ENCODE measurements at regions not wholly inside any gene's neighbourhood (a gene's known extent, or its start where the extent isn't known, plus 50 kb on each side); places are given as distances from the start of the nearest gene placed in this dataset.
A peak's percentile ranks its signal among the peaks of the same experiment; 100 is the strongest.

DNA sequence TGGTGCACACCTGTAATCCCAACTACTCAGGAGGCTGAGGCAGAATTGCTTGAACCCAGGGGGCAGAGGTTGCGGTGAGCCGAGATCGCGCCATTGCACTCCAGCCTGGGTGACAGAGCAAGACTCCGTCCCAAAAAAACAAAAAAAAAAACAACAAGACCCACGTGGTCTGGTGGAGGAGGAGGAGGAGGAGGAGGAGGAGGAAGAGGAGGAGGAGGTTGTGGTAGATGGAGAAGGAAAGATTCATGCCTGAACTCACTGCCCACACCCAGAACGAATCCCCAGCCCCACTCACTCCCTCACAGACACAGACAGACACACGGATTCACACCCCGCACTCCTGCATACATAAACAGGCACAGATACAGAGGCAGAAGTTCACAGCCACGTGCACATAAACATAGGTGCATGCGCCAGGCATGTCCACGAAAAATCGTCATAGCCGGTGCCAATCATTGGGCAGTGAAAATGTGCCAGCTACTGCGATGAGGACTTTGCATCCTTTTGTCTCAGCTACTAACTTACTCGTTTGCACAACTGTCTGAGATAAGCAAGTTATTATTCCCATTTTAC lies 138.5 kb downstream of the WSCD1 start:
- DNase-seq: no peak

DNA sequence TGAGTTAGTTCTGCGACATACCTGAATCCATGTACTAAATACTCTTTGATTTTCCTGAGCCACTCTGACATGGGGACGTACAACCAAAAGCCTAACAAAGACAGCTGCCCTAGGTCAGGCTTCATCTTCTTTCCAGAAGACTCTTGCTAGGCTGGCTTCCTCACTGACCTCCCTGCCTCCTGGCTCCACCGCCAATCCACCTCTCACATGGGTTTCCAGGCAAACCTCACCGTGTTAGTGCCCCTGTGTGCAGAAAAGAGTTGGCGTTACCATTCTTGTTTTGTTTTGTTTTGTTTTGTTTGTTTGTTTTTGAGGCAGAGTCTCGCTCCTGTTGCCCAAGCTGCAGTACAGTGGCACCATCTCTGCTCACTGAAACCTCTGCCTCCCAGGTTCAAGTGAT lies 135.3 kb downstream of the WSCD1 start:
- DNase-seq: no peak

DNA sequence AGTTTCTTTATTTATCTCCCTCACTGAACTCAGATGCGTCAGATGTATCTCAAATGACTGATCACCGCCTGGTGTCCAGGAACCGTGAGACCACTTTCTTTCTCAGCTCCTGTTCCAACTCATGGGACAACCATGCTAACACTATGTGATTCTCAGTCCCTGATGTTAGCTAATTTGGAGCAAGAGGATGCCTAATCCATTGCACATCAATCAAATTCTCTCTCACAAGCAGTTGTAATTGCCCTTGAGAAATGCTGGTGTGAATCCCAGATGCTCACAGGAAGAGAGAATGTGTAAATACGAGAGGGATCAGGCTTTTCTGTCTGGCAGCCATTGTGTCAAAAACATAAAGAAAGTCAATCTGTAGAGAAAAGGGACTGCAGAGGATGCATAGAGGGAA lies 134.9 kb downstream of the WSCD1 start:
- DNase-seq: no peak

DNA sequence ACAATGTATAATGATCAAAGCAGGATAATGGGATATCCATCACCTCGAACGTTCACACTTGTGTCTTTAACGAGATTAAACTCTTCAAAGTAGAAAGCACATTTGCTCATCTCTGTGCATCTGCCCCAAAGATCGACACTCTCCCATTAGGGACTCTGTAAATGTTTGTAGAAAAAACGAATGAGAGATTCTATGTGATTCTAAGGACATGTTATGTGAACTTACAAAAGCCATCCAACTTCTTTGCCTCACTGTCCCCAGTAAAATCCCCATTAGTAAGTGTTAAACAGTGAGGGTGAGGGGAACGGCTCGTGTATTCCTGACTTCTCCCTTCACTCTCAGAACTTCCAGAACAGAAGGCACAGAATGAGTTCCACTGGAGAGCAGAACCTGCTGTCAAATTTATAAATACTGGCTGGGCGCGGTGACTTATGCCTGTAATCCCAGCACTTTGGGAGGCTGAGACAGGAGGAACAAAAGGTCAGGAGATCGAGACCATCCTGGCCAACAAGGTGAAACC lies 134.1 kb downstream of the WSCD1 start:
- DNase-seq: no peak

DNA sequence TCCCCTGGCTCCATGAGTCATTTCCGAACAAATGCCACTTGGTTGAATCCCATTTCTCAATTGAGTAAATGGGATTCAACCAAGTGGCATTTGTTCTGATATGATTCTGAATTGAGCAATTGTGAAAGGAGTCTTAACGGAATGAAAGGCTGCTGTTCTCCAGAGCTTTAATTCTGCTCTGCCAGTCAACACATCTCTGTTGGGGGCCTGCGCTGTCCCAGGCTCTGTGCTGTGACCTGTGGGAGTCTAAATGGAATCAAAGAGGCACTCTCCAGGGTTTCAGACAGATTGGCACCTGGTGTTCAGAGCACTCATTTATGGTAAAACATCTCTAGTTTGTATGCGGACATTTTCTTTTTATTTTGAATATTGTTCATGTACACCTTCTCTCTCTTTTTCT lies 126.2 kb downstream of the WSCD1 start:
- DNase-seq: peak; percentile 14

DNA sequence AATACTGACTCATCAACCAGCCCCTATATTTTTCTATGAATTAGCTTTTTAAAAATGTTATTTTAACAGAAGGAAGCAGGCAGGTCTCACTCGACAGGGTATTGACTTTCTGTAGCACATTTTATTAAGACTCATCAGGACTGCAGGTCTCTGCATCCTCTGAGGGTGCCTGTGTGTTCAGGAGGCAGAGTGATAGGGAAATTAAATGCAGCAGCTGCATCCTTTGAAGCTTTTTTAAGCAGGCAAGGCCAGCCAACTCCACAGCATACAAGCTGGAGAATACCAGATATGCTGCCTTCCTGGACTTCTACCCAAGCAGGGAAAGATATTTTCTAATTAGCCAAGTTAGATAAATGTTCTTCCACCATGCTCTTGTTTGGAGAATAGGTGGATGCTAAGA lies 124.9 kb downstream of the WSCD1 start:
- DNase-seq: peak; percentile 1

DNA sequence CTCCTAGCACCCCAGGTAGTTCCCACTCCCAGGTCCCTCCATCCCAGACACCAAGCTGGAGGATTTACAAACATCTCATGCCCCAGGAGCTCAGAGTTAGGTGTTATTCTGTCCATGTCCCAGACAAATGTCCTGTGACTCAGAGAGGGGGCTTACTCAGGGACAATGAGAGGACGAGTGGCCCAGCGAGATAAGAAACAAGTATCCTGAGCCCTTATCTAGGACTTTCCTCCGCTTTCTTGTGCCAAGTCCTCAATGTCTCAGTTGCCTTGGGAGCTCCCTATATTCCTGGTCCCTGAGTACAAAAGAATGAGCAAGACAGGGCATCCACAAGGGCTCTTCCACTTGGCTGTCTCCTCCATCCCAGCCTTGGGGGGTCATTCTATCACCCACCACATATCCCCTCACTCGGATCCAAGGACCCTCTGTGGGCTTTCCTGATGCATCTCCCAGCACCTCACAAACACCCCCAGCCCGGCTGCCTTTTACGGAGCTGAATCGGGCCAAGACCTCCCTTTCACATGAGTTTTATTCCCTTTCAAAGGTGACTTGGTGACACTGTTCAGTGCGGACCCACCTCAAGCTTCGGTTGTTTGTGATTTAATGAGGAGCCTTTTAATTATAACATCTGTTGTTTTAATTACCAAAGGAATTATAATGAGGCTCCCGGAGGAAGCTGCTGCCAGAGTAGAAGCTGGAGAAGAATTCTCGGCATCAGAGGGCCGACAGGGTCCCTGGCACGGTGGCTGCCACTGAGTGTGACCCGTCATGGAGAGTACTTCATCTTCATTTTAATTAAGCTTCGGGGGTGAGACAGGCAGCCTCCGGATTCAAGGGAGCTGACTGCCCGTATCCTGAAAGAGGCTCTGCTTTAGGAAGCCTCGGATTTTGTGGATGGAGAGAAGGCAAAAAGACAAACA lies 121.5 kb downstream of the WSCD1 start:
- no peak for DNase-seq

DNA sequence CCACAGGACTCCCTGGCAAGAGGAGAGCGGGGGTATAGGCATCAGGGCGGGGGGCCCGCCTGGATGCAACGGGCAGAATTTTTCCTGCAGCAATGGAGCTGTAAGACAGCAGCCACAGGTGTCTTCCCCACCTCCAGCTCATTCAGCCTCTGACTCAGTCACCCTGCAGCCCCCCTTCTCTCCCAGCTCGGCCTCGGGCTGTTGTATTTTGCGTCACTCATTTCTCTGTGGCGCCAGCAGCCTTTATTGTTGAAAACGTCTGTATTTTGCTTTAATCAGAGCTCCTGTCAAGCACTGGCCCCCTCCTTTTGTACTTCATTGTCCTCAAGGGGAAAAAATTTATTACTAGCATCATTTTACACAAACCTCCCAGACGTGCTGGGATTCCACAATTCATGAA lies 117.7 kb downstream of the WSCD1 start:
- peak; percentile 5 for DNase-seq

DNA sequence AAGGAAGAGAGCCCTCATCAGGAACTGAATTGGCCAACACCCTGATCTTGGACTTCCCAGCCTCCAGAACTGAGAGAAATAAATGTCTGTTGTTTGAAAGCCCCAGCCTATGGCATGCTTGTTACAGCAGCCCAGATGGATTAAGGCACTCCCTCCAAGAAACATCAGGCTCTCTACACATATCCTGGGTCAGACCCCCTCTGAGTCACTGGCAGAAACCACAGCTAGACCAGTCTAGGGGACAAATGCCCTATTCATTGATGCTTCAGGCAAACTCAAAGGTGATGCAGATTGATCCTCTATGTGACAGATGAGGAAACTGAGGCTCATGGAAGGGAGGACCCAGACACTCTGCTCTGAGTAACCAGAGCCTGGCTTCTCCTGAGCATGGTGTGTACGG lies 116.8 kb downstream of the WSCD1 start:
- no peak for DNase-seq

DNA sequence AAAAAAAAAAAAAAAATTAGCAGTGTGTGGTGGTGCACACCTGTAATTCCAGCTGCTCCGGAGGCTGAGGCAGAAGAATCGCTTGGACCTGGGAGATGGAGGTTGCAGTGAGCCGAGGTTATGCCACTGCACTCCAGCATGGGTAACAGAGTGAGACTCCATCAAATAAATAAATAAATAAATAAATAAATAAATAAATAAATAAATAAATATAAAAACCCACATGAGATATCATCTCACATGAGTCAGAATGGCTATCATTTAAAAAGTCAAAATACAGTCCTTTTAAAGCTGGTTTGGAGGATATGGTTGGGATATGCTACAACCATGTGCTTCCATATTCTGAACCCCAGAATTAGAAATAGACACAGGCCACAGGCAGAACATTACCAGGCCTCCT lies 114.3 kb downstream of the WSCD1 start:
- no peak for DNase-seq

DNA sequence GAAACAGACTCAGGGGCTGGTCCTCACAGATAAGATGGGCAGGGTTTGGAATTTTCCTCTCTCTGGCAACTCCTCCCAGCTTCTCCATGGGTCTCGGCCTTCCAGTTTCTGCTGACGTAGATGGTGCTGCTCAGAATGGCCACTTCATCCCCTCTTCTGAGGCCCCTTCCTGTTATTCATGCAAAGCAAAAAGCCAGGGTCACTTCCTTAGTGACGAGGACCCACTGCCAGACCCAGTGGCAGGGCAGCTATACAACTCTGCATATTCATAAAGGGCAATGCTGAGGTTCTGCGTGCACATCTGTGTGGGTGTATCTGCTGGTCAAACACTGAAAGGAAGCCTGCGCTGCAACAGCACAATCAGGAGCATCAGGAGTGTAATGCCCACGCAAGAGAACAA lies 108.8 kb downstream of the WSCD1 start:
- no peak for DNase-seq

DNA sequence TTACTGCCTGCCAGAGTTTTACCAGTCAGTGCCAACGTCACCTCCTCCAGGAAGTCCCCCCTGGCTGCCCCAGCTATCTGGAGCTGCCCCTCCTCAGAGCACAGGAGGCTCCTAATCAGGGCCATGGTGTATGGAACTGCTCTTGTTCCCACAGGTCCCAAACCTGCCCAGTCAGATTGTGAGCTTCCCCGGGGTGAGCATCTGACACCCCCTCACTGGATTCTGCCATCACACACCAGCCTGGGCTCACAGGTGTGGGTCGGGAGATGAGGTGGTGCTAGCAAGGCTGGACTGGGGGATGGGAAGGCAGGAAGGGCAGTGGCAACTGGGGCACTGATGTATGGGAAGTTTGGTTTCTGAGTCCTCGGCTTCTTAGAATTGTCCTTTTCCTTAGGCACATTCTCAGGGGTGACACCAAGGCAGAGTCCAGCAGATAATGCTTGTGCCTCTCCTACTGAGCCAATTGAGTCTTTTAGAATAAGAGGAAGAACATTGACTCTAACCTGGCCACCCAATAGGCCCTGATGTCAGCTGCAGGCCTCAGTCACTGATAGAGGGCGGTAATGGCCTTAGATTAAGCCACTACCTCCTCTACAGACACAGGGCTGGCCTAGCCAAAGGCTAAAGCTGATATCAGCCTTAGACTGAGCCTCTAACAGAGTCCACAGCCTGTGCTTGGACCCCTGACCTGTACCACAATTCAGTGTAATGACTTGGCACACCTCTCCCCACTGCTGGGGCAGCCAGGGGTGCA lies 107.9 kb downstream of the WSCD1 start:
- no peak for DNase-seq
